ENCODE measurements at regions not wholly inside any gene's neighbourhood (a gene's known extent, or its start where the extent isn't known, plus 50 kb on each side); places are given as distances from the start of the nearest gene placed in this dataset.

DNA sequence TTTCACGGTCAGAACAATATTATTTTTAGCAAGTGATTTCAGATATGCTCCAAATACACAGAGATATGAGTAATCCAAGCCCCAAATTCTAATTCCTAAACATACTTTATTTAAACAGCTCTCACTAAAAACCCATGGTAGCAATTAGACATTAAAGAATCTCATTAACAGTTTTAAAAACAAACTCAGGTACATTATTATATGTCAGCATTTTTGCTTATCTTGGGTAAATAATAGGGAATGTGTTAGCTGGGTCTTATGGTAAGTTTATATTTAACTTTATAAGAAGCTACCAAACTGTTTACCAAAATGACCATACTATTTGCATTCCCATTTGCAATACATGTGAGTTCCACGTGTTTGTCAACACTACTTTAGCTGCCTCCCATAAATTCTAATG lies 511.1 kb downstream of the HTR1A start:
- H3K4me1 ChIP-seq: no peaks in the 10 kb centered on the region
- no peaks in the 10 kb centered on the region for H3K9me3 ChIP-seq
- no peak overlapping the region for H3K4me3 ChIP-seq
- DNase-seq (no peak), ATAC-seq (no peak)
- in situ Hi-C loops (cut with MboI; ENCODE audit: low sequenced_read_pairs in 4 of 4): no loop called here
- no peak overlapping the region for H3K27ac ChIP-seq
- no peaks in the 10 kb centered on the region for H3K27me3 ChIP-seq
- TF ChIP-seq, protein P1, sequence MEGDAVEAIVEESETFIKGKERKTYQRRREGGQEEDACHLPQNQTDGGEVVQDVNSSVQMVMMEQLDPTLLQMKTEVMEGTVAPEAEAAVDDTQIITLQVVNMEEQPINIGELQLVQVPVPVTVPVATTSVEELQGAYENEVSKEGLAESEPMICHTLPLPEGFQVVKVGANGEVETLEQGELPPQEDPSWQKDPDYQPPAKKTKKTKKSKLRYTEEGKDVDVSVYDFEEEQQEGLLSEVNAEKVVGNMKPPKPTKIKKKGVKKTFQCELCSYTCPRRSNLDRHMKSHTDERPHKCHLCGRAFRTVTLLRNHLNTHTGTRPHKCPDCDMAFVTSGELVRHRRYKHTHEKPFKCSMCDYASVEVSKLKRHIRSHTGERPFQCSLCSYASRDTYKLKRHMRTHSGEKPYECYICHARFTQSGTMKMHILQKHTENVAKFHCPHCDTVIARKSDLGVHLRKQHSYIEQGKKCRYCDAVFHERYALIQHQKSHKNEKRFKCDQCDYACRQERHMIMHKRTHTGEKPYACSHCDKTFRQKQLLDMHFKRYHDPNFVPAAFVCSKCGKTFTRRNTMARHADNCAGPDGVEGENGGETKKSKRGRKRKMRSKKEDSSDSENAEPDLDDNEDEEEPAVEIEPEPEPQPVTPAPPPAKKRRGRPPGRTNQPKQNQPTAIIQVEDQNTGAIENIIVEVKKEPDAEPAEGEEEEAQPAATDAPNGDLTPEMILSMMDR (IDR thresholded peaks at IDR 0.05 in 4 of 5, conservative IDR thresholded peaks at IDR 0.05 in 1 of 5): no peak
- TF ChIP-seq POLR2A (IDR thresholded peaks at IDR 0.05): no peak
- intact Hi-C loops (cut with DNase I; ENCODE audit: low total_unique reads): no loop called here
- no peaks in the 10 kb centered on the region for H3K36me3 ChIP-seq

DNA sequence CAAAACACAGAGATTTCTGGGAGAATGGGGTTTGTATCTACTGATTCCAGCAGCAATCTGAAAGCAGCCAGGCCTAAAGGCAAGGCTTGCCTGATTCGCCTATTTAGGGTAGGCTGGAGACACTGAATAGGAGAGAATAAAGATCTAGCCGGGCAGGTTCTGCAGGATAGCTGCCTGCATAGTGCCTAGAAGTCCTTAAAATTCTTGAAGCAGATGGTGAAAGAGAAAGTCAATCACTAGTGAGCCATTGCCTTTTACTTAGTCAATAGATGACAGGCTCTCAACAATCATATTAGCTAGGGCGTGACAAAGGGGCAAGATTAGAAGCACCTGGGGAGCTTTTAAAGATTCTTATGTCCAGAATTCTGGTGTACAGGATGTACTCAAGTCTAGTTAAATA lies 522.7 kb downstream of the HTR1A start:
- H3K9me3 ChIP-seq: no peaks in the 10 kb centered on the region
- in situ Hi-C loops (cut with MboI; ENCODE audit: low sequenced_read_pairs in 4 of 4) (no loop called here), intact Hi-C loops (cut with DNase I; ENCODE audit: low total_unique reads) (no loop called here)
- ATAC-seq (no peak), DNase-seq (no peak)
- no peaks in the 10 kb centered on the region for H3K4me1 ChIP-seq
- H3K27me3 ChIP-seq: no peaks in the 10 kb centered on the region
- no peak overlapping the region for H3K4me3 ChIP-seq
- no peak overlapping the region for H3K27ac ChIP-seq
- no peaks in the 10 kb centered on the region for H3K36me3 ChIP-seq
- no peak for TF ChIP-seq POLR2A (IDR thresholded peaks at IDR 0.05)
- TF ChIP-seq, protein P1 (IDR thresholded peaks at IDR 0.05 in 4 of 5, conservative IDR thresholded peaks at IDR 0.05 in 1 of 5): no peak

DNA sequence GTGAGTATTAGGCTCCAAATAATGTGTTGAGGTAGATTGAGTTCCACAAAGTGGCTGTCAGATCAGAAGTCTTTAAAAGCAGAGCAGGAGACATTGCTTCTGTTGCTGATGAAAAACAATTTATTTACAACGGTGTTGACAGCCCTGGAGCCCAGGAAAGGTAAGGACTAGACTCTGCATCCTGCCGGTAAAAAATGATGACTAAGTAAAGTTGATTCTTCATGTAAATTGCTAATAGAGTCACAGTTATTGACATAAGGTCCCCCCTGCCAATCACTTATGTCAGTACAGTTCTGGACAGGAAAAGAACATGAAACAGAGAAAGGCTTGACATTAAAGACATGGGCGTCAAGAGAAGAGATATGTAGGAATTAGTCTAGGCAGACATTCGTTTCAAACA lies 552.5 kb downstream of the HTR1A start:
- Histone ChIP-seq H3K4me1 (no peaks in the 10 kb centered on the region), H3K27ac (no peak overlapping the region), H3K4me3 (no peak overlapping the region), H3K9me3 (no peaks in the 10 kb centered on the region), H3K27me3 (no peaks in the 10 kb centered on the region), H3K36me3 (no peaks in the 10 kb centered on the region)
- in situ Hi-C loops (cut with MboI; ENCODE audit: low sequenced_read_pairs in 4 of 4): no loop called here
- no peak for TF ChIP-seq POLR2A (IDR thresholded peaks at IDR 0.05)
- TF ChIP-seq, protein P1 (IDR thresholded peaks at IDR 0.05 in 4 of 5, conservative IDR thresholded peaks at IDR 0.05 in 1 of 5): no peak
- ATAC-seq (no peak), DNase-seq (no peak)
- intact Hi-C loops (cut with DNase I; ENCODE audit: low total_unique reads): loop anchor here (10.0 kb wide), 1 partner anchor 555 kb away; the partner anchor contains the start of gene HTR1A

DNA sequence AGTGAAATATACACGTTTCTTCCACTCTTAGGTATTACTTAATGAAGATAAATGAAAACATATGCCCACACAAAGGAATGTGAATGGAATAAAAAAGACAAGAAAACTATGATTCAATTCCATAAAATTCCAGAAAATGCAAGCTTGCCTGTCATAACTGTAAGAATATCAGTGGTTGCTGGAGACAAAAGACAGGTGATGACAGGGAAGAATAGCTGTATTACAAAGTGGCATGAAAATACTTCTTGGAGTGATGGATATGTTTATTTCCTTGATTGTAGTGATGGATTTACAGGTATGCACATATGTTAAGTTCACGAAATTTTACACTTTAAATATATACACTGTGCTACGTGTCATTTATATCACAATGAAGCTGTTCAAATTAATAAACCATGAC lies 553.3 kb downstream of the HTR1A start:
- TF ChIP-seq POLR2A (IDR thresholded peaks at IDR 0.05): no peak
- TF ChIP-seq, protein P1 (IDR thresholded peaks at IDR 0.05 in 4 of 5, conservative IDR thresholded peaks at IDR 0.05 in 1 of 5): no peak
- ATAC-seq (no peak), DNase-seq (no peak)
- H3K27me3 ChIP-seq: no peaks in the 10 kb centered on the region
- in situ Hi-C loops (cut with MboI; ENCODE audit: low sequenced_read_pairs in 4 of 4) (no loop called here), intact Hi-C loops (cut with DNase I; ENCODE audit: low total_unique reads) (loop anchor here (10.0 kb wide), 1 partner anchor 556 kb away; the partner anchor contains the start of gene HTR1A)
- no peaks in the 10 kb centered on the region for H3K9me3 ChIP-seq
- H3K27ac ChIP-seq: no peak overlapping the region
- H3K4me1 ChIP-seq: no peaks in the 10 kb centered on the region
- H3K36me3 ChIP-seq: no peaks in the 10 kb centered on the region
- H3K4me3 ChIP-seq: no peak overlapping the region

DNA sequence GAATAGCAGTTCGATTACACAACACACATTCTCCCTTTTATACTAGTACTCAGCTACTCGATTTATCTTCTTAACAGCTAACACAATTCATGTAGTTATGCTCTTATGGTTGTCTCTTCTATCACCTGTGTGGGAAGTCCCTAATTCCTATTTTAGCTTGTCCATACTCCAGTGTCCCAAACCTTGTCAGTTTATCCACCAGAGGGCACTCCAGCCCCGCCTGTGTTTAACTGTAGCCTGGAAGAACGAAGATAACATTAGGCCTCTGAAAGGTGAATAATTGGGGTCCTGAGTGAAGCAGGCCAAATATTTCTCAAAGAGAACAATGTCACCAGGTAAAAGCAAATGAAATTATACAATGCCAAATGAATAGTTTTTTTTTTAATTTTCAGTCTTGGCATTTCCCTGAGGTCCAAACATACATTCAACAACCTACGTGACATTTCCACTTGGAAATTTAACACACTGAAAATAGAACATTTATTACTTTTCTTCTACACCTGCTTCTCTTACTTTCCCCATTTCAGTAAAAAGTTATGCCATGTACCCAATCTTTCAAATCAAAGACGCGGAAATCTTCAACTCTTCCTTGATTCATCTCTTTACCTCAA lies 560.7 kb downstream of the HTR1A start:
- in situ Hi-C loops (cut with MboI; ENCODE audit: low sequenced_read_pairs in 4 of 4): no loop called here
- TF ChIP-seq, protein P1 (IDR thresholded peaks at IDR 0.05 in 4 of 5, conservative IDR thresholded peaks at IDR 0.05 in 1 of 5): peak in 2 of 5 experiments; percentile 38 to 47
- TF ChIP-seq POLR2A (IDR thresholded peaks at IDR 0.05): no peak
- intact Hi-C loops (cut with DNase I; ENCODE audit: low total_unique reads): loop anchor here (10.0 kb wide), 1 partner anchor 563 kb away; the partner anchor contains the start of gene HTR1A
- H3K9me3 ChIP-seq: no peaks in the 10 kb centered on the region
- no peak overlapping the region for H3K27ac ChIP-seq
- H3K4me1 ChIP-seq: no peaks in the 10 kb centered on the region
- ATAC-seq (no peak), DNase-seq (no peak)
- no peaks in the 10 kb centered on the region for H3K36me3 ChIP-seq
- no peaks in the 10 kb centered on the region for H3K27me3 ChIP-seq
- H3K4me3 ChIP-seq: no peak overlapping the region
